Peyer's patch (tissue), 4 donors: ENCODE measurements at regions not wholly inside any gene's neighbourhood (a gene's known extent, or its start where the extent isn't known, plus 50 kb on each side); places are given as distances from the start of the nearest gene placed in this dataset.

ENCODE experiments used
- DNase-seq, 3 donors: peaks; one replicate each; pipeline ENCODE4 v3.0.0-alpha.2; 2017 to 2019
- H3K27ac ChIP-seq, 4 donors: fragments of 200-600 bp; sonication (generic); one replicate each; pipeline ENCODE4 v1.5.1; 2016 to 2019
- H3K27me3 ChIP-seq, 2 donors: fragments of 200-600 bp; sonication (generic); one replicate each; pipeline ENCODE4 v1.5.1; 2019
- H3K36me3 ChIP-seq, 3 donors: fragments of 200-600 bp; sonication (generic); one replicate each; pipeline ENCODE4 v1.5.1; 2016 to 2019
- H3K4me1 ChIP-seq, 4 donors: fragments of 200-600 bp; sonication (generic); one replicate each; pipeline ENCODE4 v1.5.1; 2016 to 2019
- H3K4me3 ChIP-seq, 4 donors: fragments of 200-600 bp; sonication (generic); 1 replicate in 3 of 4; 2 replicates in 1 of 4; pipeline ENCODE4 v1.5.1; 2016 to 2019; ENCODE audit warnings: mild to moderate bottlenecking in 1 of 4
- H3K9me3 ChIP-seq, 4 donors: fragments of 200-600 bp; sonication (generic); one replicate each; pipeline ENCODE4 v1.5.1; 2016 to 2019; ENCODE audit warnings: mild to moderate bottlenecking in 1 of 4
- POLR2A ChIP-seq, 2 donors: fragments of 450-650 bp; IDR thresholded peaks; one replicate each; pipeline ENCODE4 v1.5.1; 2017; ENCODE audit warnings: antibody characterized with exemption in 2 of 2, mild to moderate bottlenecking in 2 of 2, moderate library complexity in 2 of 2
- TF ChIP-seq, protein P1 (sequence below), 6 experiments: fragments of 450-650 bp in 4 of 6; fragments of 200-600 bp in 2 of 6; sonication (generic) in 1 of 6; IDR thresholded peaks; one replicate each; pipeline ENCODE4 v1.5.1; 2017 to 2019; ENCODE audit warnings: antibody characterized with exemption in 6 of 6, mild to moderate bottlenecking in 3 of 6, moderate library complexity in 1 of 6

DNA sequence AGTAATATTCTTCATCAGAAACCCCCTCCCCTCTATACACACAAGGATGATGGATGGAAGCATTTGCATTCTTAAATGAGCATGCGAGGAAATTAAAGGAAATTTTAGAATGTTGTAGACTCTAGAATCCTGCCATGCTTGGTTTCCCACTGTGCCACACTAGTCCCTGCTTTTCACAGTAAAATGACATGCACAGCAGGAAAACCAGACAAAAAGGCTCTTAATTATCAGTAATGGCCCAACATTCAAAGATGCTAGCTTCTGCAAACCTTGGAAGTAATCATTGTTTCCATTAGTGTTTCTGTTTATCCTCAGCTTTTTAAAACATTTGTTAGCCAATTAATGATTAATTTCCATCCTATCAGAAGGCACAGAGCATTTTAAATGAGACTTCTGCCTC lies 255.8 kb downstream of the SLCO4C1 start:
- no peak for DNase-seq
- H3K9me3 ChIP-seq, result no peaks in the 10 kb centered on the region
- H3K27ac ChIP-seq, result no peak overlapping the region
- no peak overlapping the region for H3K4me3 ChIP-seq
- H3K36me3 ChIP-seq, result no peaks in the 10 kb centered on the region
- H3K27me3 ChIP-seq, result no peaks in the 10 kb centered on the region
- TF ChIP-seq, protein P1, sequence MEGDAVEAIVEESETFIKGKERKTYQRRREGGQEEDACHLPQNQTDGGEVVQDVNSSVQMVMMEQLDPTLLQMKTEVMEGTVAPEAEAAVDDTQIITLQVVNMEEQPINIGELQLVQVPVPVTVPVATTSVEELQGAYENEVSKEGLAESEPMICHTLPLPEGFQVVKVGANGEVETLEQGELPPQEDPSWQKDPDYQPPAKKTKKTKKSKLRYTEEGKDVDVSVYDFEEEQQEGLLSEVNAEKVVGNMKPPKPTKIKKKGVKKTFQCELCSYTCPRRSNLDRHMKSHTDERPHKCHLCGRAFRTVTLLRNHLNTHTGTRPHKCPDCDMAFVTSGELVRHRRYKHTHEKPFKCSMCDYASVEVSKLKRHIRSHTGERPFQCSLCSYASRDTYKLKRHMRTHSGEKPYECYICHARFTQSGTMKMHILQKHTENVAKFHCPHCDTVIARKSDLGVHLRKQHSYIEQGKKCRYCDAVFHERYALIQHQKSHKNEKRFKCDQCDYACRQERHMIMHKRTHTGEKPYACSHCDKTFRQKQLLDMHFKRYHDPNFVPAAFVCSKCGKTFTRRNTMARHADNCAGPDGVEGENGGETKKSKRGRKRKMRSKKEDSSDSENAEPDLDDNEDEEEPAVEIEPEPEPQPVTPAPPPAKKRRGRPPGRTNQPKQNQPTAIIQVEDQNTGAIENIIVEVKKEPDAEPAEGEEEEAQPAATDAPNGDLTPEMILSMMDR (IDR thresholded peaks at IDR 0.05), result no peak
- TF ChIP-seq POLR2A (IDR thresholded peaks at IDR 0.05), result no peak
- no peaks in the 10 kb centered on the region for H3K4me1 ChIP-seq

DNA sequence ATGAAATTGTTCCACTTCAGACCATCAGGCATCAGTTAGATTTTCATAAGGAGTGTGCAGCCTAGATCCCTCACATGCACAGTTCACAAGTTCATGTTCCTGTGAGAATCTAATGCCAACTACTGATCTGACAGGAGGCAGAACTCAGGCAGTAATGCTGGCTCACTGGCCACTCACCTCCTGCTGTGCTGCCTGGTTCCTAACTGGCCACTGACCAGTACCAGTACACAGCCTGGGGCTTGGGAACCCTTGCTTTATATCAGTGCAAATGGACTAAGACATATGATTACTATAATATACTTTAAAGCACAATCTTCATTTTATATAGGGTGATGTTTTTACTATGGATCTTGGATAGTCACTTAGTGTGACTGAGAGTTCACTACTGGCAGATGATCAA lies 259.2 kb downstream of the SLCO4C1 start:
- H3K36me3 ChIP-seq, result no peaks in the 10 kb centered on the region
- no peak overlapping the region for H3K4me3 ChIP-seq
- no peaks in the 10 kb centered on the region for H3K27me3 ChIP-seq
- DNase-seq, result no peak
- no peak overlapping the region for H3K27ac ChIP-seq
- no peaks in the 10 kb centered on the region for H3K4me1 ChIP-seq
- no peaks in the 10 kb centered on the region for H3K9me3 ChIP-seq
- TF ChIP-seq, protein P1 (IDR thresholded peaks at IDR 0.05), result no peak
- TF ChIP-seq POLR2A (IDR thresholded peaks at IDR 0.05), result no peak

DNA sequence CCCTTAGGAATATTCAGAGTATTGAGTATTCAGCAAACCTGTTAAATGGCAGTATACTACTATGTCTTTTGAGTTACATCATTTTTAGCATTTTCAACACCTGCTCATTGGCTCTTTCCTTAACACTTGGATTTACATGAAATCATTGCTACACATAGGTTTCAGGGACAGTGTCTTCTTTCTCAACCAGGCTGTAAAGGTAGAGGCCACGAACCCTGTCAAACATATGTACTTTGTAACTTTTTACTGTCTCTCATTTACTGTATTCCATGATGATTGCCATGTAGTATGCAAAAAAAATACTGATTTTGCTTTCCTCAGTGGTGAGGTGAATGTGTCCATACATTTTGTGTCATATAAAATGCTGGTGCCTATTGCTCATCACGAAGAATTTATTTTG lies 264.4 kb downstream of the SLCO4C1 start:
- no peak for TF ChIP-seq POLR2A (IDR thresholded peaks at IDR 0.05)
- TF ChIP-seq, protein P1 (IDR thresholded peaks at IDR 0.05), result no peak
- no peaks in the 10 kb centered on the region for H3K9me3 ChIP-seq
- H3K36me3 ChIP-seq, result no peaks in the 10 kb centered on the region
- H3K4me1 ChIP-seq, result no peaks in the 10 kb centered on the region
- no peaks in the 10 kb centered on the region for H3K27me3 ChIP-seq
- H3K27ac ChIP-seq, result no peak overlapping the region
- DNase-seq, result no peak
- H3K4me3 ChIP-seq, result no peak overlapping the region

DNA sequence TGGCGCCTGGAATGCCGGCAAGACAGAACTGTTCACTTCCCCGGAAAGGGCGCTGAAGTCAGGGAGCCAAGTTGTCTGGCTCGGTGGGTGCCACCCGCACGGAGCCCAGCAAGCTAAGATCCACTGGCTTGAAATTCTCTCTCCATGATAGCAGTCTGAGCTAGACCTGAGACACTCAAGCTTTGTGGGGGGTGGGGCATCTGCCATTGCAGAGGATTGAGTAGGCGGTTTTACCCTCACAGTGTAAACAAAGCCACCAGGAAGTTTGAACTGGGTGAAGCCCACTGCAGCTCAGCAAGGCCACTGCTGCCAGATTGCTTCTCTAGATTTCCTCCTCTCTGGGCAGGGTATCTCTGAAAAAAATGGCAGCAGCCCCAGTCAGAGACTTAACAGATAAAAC lies 277.4 kb downstream of the SLCO4C1 start:
- Histone ChIP-seq H3K27ac (no peak overlapping the region), H3K9me3 (no peaks in the 10 kb centered on the region), H3K27me3 (no peaks in the 10 kb centered on the region), H3K36me3 (no peaks in the 10 kb centered on the region), H3K4me1 (no peaks in the 10 kb centered on the region), H3K4me3 (no peak overlapping the region)
- no peak for DNase-seq
- TF ChIP-seq, protein P1 (IDR thresholded peaks at IDR 0.05), result no peak
- TF ChIP-seq POLR2A (IDR thresholded peaks at IDR 0.05), result no peak

DNA sequence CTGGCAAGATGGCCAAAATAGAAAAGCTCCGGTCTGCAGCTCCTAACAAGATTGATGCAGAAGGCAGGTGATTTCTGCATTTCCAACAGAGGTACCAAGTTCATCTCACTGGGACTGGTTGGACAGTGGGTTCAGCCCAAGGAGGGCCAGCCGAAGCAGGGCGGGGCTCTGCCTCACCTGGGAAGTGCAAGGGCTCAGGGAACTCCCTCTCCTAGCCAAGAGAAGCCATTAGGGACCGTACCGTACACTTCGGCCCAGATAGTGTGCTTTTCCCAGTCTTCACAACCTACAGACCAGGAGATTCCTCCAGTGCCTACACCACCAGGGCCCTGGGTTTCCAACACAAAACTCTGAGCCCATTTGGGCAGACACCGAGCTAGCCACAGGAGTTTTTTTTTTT lies 277.8 kb downstream of the SLCO4C1 start:
- Histone ChIP-seq H3K27me3 (no peaks in the 10 kb centered on the region), H3K27ac (no peak overlapping the region), H3K36me3 (no peaks in the 10 kb centered on the region), H3K9me3 (no peaks in the 10 kb centered on the region), H3K4me1 (no peaks in the 10 kb centered on the region), H3K4me3 (no peak overlapping the region)
- TF ChIP-seq POLR2A (IDR thresholded peaks at IDR 0.05), result no peak
- TF ChIP-seq, protein P1 (IDR thresholded peaks at IDR 0.05), result no peak
- no peak for DNase-seq

DNA sequence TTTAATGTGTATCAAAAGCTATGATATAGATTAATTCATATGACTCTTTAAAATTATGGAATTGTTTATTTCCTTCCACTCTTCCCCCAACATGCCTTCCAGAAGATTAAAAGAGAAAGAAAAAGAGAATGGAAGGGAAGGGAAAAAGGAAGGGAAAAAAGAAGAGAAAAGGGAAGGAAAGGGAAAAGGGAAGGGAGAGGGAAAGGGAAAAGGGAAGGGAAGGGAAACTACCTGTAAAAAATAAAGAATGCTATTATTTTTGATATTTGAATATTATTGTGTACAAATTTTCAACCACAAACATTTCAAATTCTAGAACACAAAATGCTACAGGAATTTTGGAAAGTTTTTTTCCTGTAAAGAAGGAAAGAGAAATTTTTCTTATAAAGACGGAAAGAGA lies 281.7 kb downstream of the SLCO4C1 start:
- H3K4me1 ChIP-seq, result no peaks in the 10 kb centered on the region
- H3K9me3 ChIP-seq, result no peaks in the 10 kb centered on the region
- no peaks in the 10 kb centered on the region for H3K36me3 ChIP-seq
- H3K4me3 ChIP-seq, result no peak overlapping the region
- no peak for TF ChIP-seq POLR2A (IDR thresholded peaks at IDR 0.05)
- TF ChIP-seq, protein P1 (IDR thresholded peaks at IDR 0.05), result no peak
- no peaks in the 10 kb centered on the region for H3K27me3 ChIP-seq
- H3K27ac ChIP-seq, result no peak overlapping the region
- DNase-seq, result no peak
